Vagina (tissue), 2 donors: ENCODE measurements at regions not wholly inside any gene's neighbourhood (a gene's known extent, or its start where the extent isn't known, plus 50 kb on each side); places are given as distances from the start of the nearest gene placed in this dataset.

Experiments
- DNase-seq, 2 donors: peaks; one replicate each; pipeline ENCODE4 v3.0.0-alpha.2; 2017; ENCODE audit errors: extremely low spot score in 2 of 2
- H3K27ac ChIP-seq: fragments of 200-600 bp; sonication (generic); one replicate; pipeline ENCODE4 v1.5.1; 2019
- H3K27me3 ChIP-seq: fragments of 200-600 bp; sonication (generic); one replicate; pipeline ENCODE4 v1.5.1; 2019
- H3K36me3 ChIP-seq, 2 donors: fragments of 200-600 bp; sonication (generic); one replicate each; pipeline ENCODE4 v1.5.1; 2017 to 2019
- H3K4me1 ChIP-seq: fragments of 200-600 bp; sonication (generic); one replicate; pipeline ENCODE4 v1.5.1; 2019
- H3K4me3 ChIP-seq, 2 donors: fragments of 200-600 bp; sonication (generic); 1 replicate in 1 of 2; 2 replicates in 1 of 2; pipeline ENCODE4 v1.5.1; 2016 to 2019
- H3K9me3 ChIP-seq: fragments of 200-600 bp; sonication (generic); one replicate; pipeline ENCODE4 v1.5.1; 2019
- POLR2A ChIP-seq, 2 donors: fragments of 450-650 bp; IDR thresholded peaks; one replicate each; pipeline ENCODE4 v1.6.1; 2017; ENCODE audit warnings: antibody characterized with exemption in 2 of 2, mild to moderate bottlenecking in 2 of 2, moderate library complexity in 2 of 2
- POLR2AphosphoS5 ChIP-seq, 2 donors: sonication (generic); formaldehyde crosslinking; IDR thresholded peaks; one replicate each; pipeline ENCODE4 v1.9.0; 2017; ENCODE audit warnings: antibody characterized with exemption in 2 of 2, mild to moderate bottlenecking in 2 of 2, low read depth in 1 of 2; ENCODE audit not compliant: insufficient read depth in 1 of 2
- intact Hi-C: fragments of 100-400 bp; cut with DNase I; formaldehyde crosslinking; loops from one replicate; pipeline ENCODE4 v1.15.1; 2023
- TF ChIP-seq, protein P1 (sequence below), 3 experiments: fragments of 450-650 bp in 2 of 3; fragments of 200-600 bp in 1 of 3; sonication (generic) in 1 of 3; IDR thresholded peaks; one replicate each; pipeline ENCODE4 v1.5.1; 2017 to 2019; ENCODE audit warnings: antibody characterized with exemption in 3 of 3, mild to moderate bottlenecking in 2 of 3, moderate library complexity in 2 of 3

DNA sequence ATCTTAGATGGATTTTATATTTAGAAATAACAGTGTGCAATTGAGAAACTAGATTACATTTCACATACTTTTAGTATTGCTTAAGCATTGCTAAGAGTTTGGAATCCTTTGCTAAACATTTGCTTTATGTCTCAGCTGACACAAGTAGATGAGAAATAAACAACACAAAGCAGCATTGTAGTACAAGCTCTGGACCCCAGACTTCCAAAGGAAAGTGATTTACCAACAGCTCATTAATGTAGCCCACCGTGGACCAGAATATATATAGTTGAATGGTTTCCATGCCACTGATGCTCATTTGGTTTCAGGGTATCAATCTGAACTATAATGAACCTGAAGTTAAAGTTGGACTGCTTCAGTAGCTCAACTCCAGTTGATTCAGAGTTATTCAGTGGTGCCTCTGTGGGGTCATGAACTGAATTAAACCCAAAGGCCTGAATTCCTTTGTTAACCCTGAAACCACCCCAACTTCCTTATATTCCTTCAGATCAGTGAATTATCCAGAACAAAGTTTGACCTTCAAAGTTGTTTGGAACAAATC lies 132.1 kb upstream of the NEIL3 start:
- Histone ChIP-seq H3K27ac (no peak overlapping the region), H3K4me1 (no peaks in the 10 kb centered on the region), H3K27me3 (no peaks in the 10 kb centered on the region), H3K4me3 (no peak overlapping the region), H3K36me3 (no peaks in the 10 kb centered on the region), H3K9me3 (no peaks in the 10 kb centered on the region)
- no peak for DNase-seq
- intact Hi-C loops: no loop called here
- TF ChIP-seq POLR2A (IDR thresholded peaks at IDR 0.05) (no peak), POLR2AphosphoS5 (IDR thresholded peaks at IDR 0.05; ENCODE audit: insufficient read depth in 1 of 2, low read depth in 1 of 2) (no peak)
- TF ChIP-seq, protein P1, sequence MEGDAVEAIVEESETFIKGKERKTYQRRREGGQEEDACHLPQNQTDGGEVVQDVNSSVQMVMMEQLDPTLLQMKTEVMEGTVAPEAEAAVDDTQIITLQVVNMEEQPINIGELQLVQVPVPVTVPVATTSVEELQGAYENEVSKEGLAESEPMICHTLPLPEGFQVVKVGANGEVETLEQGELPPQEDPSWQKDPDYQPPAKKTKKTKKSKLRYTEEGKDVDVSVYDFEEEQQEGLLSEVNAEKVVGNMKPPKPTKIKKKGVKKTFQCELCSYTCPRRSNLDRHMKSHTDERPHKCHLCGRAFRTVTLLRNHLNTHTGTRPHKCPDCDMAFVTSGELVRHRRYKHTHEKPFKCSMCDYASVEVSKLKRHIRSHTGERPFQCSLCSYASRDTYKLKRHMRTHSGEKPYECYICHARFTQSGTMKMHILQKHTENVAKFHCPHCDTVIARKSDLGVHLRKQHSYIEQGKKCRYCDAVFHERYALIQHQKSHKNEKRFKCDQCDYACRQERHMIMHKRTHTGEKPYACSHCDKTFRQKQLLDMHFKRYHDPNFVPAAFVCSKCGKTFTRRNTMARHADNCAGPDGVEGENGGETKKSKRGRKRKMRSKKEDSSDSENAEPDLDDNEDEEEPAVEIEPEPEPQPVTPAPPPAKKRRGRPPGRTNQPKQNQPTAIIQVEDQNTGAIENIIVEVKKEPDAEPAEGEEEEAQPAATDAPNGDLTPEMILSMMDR (IDR thresholded peaks at IDR 0.05): no peak

DNA sequence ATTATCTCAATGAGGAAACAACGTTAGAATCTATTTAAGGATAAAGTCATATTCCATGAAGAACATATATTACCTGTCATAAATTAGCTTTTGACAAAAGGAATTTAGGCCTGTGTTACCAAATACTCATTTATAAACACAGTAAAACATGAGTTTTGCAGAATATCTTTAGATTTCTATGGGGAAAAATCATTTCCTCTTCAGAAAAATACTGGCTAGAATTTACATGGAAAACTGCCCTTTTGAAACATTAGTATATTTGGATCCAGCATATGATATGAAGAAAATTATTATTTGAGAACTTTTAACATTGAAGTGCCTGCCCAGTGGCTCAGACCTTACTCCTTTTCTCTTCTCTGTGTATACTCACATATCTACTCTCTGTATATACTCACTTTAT lies 131.4 kb upstream of the NEIL3 start:
- H3K27me3 ChIP-seq: no peaks in the 10 kb centered on the region
- H3K4me1 ChIP-seq: no peaks in the 10 kb centered on the region
- H3K27ac ChIP-seq: no peak overlapping the region
- no peak for DNase-seq
- H3K4me3 ChIP-seq: no peak overlapping the region
- intact Hi-C loops: no loop called here
- H3K9me3 ChIP-seq: no peaks in the 10 kb centered on the region
- no peaks in the 10 kb centered on the region for H3K36me3 ChIP-seq
- TF ChIP-seq, protein P1 (IDR thresholded peaks at IDR 0.05): no peak

DNA sequence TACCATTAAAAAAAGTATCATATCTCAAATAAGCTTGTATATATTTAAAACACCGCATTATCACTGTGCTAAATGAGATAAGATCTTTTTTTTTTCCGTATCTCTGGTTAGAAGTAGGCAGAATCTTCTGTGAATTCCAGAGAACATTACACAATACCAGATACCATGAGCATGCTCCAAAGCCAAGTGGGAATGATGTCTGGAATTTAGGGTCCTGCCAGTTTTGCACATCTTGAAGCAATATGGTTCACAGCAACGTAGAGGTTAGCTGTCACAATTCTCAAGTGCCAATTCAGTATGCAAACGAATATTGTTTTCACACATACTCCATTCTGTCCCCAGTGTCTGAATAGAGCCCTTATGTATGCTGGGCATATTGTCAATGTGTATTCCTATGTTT lies 127.5 kb upstream of the NEIL3 start:
- no peaks in the 10 kb centered on the region for H3K9me3 ChIP-seq
- TF ChIP-seq, protein P1 (IDR thresholded peaks at IDR 0.05): no peak
- TF ChIP-seq POLR2A (IDR thresholded peaks at IDR 0.05) (no peak), POLR2AphosphoS5 (IDR thresholded peaks at IDR 0.05; ENCODE audit: insufficient read depth in 1 of 2, low read depth in 1 of 2) (no peak)
- no peaks in the 10 kb centered on the region for H3K27me3 ChIP-seq
- no peak for DNase-seq
- intact Hi-C loops: no loop called here
- no peak overlapping the region for H3K4me3 ChIP-seq
- no peak overlapping the region for H3K27ac ChIP-seq
- H3K36me3 ChIP-seq: no peaks in the 10 kb centered on the region
- H3K4me1 ChIP-seq: no peaks in the 10 kb centered on the region

DNA sequence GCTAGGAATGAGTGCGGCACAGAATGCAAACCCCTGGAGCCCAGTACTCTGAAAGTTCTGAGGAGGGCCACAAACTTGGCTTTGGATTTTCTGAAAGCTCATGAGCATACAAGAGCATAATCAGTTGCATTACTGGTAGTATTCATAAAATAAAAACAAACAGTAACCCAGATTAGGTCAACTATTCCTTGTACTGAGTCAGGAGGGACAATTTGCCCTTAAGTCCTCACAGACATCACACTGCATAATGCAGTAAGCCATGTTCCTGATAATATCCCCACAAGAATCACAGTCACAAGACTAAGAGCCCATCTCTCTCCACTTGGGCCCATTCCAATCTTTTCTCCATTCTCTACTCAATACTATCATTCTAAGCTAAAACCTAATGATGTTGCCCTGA lies 126.9 kb upstream of the NEIL3 start:
- H3K4me1 ChIP-seq: no peaks in the 10 kb centered on the region
- TF ChIP-seq POLR2AphosphoS5 (IDR thresholded peaks at IDR 0.05; ENCODE audit: insufficient read depth in 1 of 2, low read depth in 1 of 2) (no peak), POLR2A (IDR thresholded peaks at IDR 0.05) (no peak)
- TF ChIP-seq, protein P1 (IDR thresholded peaks at IDR 0.05): no peak
- DNase-seq: no peak
- no peak overlapping the region for H3K27ac ChIP-seq
- no peaks in the 10 kb centered on the region for H3K9me3 ChIP-seq
- intact Hi-C loops: no loop called here
- H3K4me3 ChIP-seq: no peak overlapping the region
- no peaks in the 10 kb centered on the region for H3K36me3 ChIP-seq
- H3K27me3 ChIP-seq: no peaks in the 10 kb centered on the region

DNA sequence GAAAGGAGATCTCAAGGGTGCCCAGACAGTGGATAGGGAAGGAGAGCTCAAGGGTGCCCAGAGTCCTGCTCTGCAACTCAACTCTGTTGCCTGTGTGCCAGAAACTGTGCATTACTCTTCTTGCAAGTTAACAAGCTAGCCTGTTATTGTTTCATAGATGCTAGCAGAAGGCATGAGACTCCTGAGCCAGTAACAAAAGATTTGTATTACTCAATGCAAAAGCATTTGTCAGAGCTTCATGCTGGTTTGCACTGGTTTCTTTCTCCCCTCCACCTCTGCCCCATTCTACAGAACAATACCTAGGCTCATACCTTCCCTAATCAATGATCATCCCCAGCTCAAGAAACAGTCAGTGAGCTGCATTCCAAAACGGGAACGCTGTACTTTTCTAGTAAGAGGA lies 124.5 kb upstream of the NEIL3 start:
- no peaks in the 10 kb centered on the region for H3K36me3 ChIP-seq
- TF ChIP-seq POLR2AphosphoS5 (IDR thresholded peaks at IDR 0.05; ENCODE audit: insufficient read depth in 1 of 2, low read depth in 1 of 2): no peak
- TF ChIP-seq, protein P1 (IDR thresholded peaks at IDR 0.05): no peak
- no peak for TF ChIP-seq POLR2A (IDR thresholded peaks at IDR 0.05)
- no peaks in the 10 kb centered on the region for H3K9me3 ChIP-seq
- intact Hi-C loops: no loop called here
- no peak overlapping the region for H3K4me3 ChIP-seq
- DNase-seq: no peak
- no peaks in the 10 kb centered on the region for H3K4me1 ChIP-seq
- H3K27ac ChIP-seq: no peak overlapping the region
- H3K27me3 ChIP-seq: no peaks in the 10 kb centered on the region
